Aorta (tissue), 5 donors: ENCODE measurements at regions not wholly inside any gene's neighbourhood (a gene's known extent, or its start where the extent isn't known, plus 50 kb on each side); places are given as distances from the start of the nearest gene placed in this dataset.

Experiments used
- ATAC-seq: fragments of 200-7000 bp; cut with Tn5 transposase; one replicate; pipeline ENCODE4 v1.9.1; 2022; ENCODE audit warnings: moderate library complexity; ENCODE audit not compliant: low FRiP score
- DNase-seq, 2 donors: peaks; one replicate each; pipeline ENCODE4 v3.0.0-alpha.2; 2020
- H3K27ac ChIP-seq, 2 donors: one replicate each; pipeline ENCODE4 v1.5.1; 2013; ENCODE audit warnings: low read length in 2 of 2, mild to moderate bottlenecking in 2 of 2, moderate library complexity in 2 of 2, control low read depth in 1 of 2, inconsistent platforms in 1 of 2, low read depth in 1 of 2
- H3K27me3 ChIP-seq, 2 donors: one replicate each; pipeline ENCODE4 v1.6.1; 2013; ENCODE audit warnings: control low read depth in 1 of 2, low read length in 1 of 2, mild to moderate bottlenecking in 1 of 2, moderate library complexity in 1 of 2; ENCODE audit not compliant: insufficient read depth in 2 of 2, control insufficient read depth in 1 of 2
- H3K36me3 ChIP-seq, 2 donors: one replicate each; pipeline ENCODE4 v1.6.1; 2013; ENCODE audit warnings: control low read depth in 1 of 2, low read length in 1 of 2, mild to moderate bottlenecking in 1 of 2; ENCODE audit not compliant: insufficient read depth in 2 of 2, control insufficient read depth in 1 of 2
- H3K4me1 ChIP-seq, 2 donors: one replicate each; pipeline ENCODE4 v1.6.1; 2013; ENCODE audit warnings: low read length in 2 of 2, control low read depth in 1 of 2, mild to moderate bottlenecking in 1 of 2, moderate library complexity in 1 of 2; ENCODE audit not compliant: insufficient read depth in 2 of 2, control insufficient read depth in 1 of 2
- H3K4me3 ChIP-seq, 2 donors: one replicate each; pipeline ENCODE4 v1.5.1; 2013; ENCODE audit warnings: low read length in 2 of 2, control low read depth in 1 of 2, mild to moderate bottlenecking in 1 of 2
- H3K9me3 ChIP-seq: one replicate; pipeline ENCODE4 v1.6.1; 2013; ENCODE audit warnings: mild to moderate bottlenecking, low read length; ENCODE audit not compliant: control insufficient read depth
- WGBS, 2 donors: extraction: QIAGEN DNeasy Blood & Tissue Kit; methylation state at CpG; one replicate each; pipeline ENCODE4 v1.1.7; 2013; 5-methylcytosine and 5-hydroxymethylcytosine counted together
- intact Hi-C, 2 donors: fragments of 100-400 bp; cut with DNase I; formaldehyde crosslinking; loops; one replicate each; pipeline versions ENCODE4 v1.14.2 to v1.15.0; 2022
- donor health status: healthy with polysubstance abuse.
- donor health status: Bipolar disorder and iron deficiency.
- donor health status: DM: no; HTN: no; CAD: no.
- donor health status: DM: no; HTN: no; CAD: no.
- donor health status: DM: yes; HTN: yes; CAD: no.

GRCh38 chr1:192086644-192087043, 71.6 kb upstream of the RGS18 start:
- Histone ChIP-seq H3K27ac (no peak overlapping the region), H3K9me3 (no peaks in the 10 kb centered on the region), H3K36me3 (no peaks in the 10 kb centered on the region), H3K27me3 (no peaks in the 10 kb centered on the region), H3K4me1 (no peaks in the 10 kb centered on the region), H3K4me3 (no peak overlapping the region)
- intact Hi-C loops = no loop called here
- ATAC-seq (no peak), DNase-seq (no peak)
- 97 to 98% methylated on average over 1 of the region's 1 CpG for WGBS, 2 donors

DNA sequence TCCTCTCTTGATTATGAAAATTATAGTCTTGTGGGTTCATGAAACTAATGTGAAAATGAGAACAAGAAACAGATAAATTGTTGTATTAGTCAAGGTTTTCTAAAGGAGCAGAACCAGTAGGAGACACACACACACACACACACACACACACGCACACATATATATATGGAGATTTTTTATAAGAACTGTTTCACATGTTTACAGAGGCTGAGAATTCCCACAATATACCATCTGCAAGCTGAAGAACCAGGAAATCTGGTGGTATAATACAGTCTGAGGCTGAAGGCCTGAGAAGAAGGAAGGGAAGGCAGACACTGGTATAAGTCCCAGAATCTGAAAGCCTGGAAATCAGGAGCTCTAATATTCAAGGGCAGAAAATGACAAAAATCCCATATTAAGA, 70.9 kb upstream of the RGS18 start:
- DNase-seq (no peak), ATAC-seq (no peak)
- no peaks in the 10 kb centered on the region for H3K36me3 ChIP-seq
- intact Hi-C loops = no loop called here
- no peaks in the 10 kb centered on the region for H3K27me3 ChIP-seq
- no peaks in the 10 kb centered on the region for H3K4me1 ChIP-seq
- H3K27ac ChIP-seq = no peak overlapping the region
- WGBS, 2 donors = 75 to 86% methylated on average over 1 of the region's 1 CpG
- no peak overlapping the region for H3K4me3 ChIP-seq
- H3K9me3 ChIP-seq = no peaks in the 10 kb centered on the region

GRCh38 chr1:192088496-192088895, 69.8 kb upstream of the RGS18 start:
- DNase-seq (no peak), ATAC-seq (no peak)
- no peaks in the 10 kb centered on the region for H3K4me1 ChIP-seq
- intact Hi-C loops = no loop called here
- H3K9me3 ChIP-seq = no peaks in the 10 kb centered on the region
- no peak overlapping the region for H3K27ac ChIP-seq
- H3K27me3 ChIP-seq = no peaks in the 10 kb centered on the region
- no peak overlapping the region for H3K4me3 ChIP-seq
- 20 to 46% methylated on average over 2 of the region's 2 CpGs for WGBS, 2 donors
- H3K36me3 ChIP-seq = no peaks in the 10 kb centered on the region

DNA sequence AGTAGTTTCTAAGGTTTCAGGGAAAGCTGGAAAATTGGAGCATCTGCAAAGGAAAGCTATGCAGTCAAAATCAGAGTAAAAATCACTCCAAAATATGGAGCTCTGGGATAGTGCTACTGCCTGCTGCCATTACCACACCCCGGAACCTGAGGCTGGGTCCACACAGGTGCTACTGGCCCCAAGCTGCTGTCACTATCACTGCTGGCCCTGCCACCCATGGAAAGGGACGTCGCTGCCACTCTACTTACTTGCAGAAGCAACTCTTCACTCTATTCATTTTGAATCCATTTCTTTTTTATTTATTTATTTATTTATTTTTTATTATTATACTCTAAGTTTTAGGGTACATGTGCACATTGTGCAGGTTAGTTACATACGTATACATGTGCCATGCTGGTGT, 60.3 kb upstream of the RGS18 start:
- WGBS, 2 donors = 93 to 100% methylated on average over 3 to 4 of the region's 4 CpGs
- H3K4me3 ChIP-seq = no peak overlapping the region
- H3K27me3 ChIP-seq = no peaks in the 10 kb centered on the region
- ATAC-seq (no peak), DNase-seq (no peak)
- no peaks in the 10 kb centered on the region for H3K9me3 ChIP-seq
- intact Hi-C loops = no loop called here
- H3K27ac ChIP-seq = no peak overlapping the region
- H3K36me3 ChIP-seq = no peaks in the 10 kb centered on the region
- no peaks in the 10 kb centered on the region for H3K4me1 ChIP-seq

- no peak overlapping the region for H3K4me3 ChIP-seq
- no peaks in the 10 kb centered on the region for H3K36me3 ChIP-seq
- H3K4me1 ChIP-seq = no peaks in the 10 kb centered on the region
- no peak for ATAC-seq
- no peak overlapping the region for H3K27ac ChIP-seq
- no peak for DNase-seq
- H3K27me3 ChIP-seq = no peaks in the 10 kb centered on the region
- H3K9me3 ChIP-seq = no peaks in the 10 kb centered on the region
- intact Hi-C loops = no loop called here
Measured at GRCh38 chr1:192099328-192099727, 58.9 kb upstream of the RGS18 start.

- Histone ChIP-seq H3K27me3 (no peaks in the 10 kb centered on the region), H3K27ac (no peak overlapping the region), H3K4me3 (no peak overlapping the region), H3K4me1 (no peaks in the 10 kb centered on the region), H3K36me3 (no peaks in the 10 kb centered on the region), H3K9me3 (no peaks in the 10 kb centered on the region)
- WGBS, 2 donors = 85 to 89% methylated on average over 6 of the region's 6 CpGs
- DNase-seq = no peak
- no peak for ATAC-seq
- intact Hi-C loops = no loop called here
Measured at GRCh38 chr1:192100686-192101468, 57.4 kb upstream of the RGS18 start.

- DNase-seq (no peak), ATAC-seq (no peak)
- intact Hi-C loops = no loop called here
- H3K27ac ChIP-seq = no peak overlapping the region
- H3K4me1 ChIP-seq = no peaks in the 10 kb centered on the region
- no peaks in the 10 kb centered on the region for H3K27me3 ChIP-seq
- H3K4me3 ChIP-seq = no peak overlapping the region
- no peaks in the 10 kb centered on the region for H3K9me3 ChIP-seq
- no peaks in the 10 kb centered on the region for H3K36me3 ChIP-seq
Measured at GRCh38 chr1:192104128-192104527, 54.1 kb upstream of the RGS18 start.

DNA sequence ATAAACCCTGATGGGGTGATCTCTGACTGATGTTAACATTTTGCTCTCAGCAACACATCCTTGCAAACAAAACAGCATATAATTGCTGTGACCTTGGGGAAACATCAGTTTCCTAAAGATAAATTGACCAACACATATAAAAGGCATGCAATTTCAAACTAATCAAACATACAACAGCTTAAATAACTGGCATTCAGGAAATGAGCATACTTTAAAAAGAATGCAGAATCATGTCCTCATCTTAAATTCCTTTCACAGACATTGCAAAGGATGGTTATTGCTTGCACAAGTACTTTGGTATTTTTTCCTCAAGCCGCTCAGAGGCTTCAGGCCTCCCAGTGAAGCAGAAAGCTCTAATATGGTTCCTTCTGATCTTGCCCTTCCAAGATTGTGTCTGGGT, 53.4 kb upstream of the RGS18 start:
- Histone ChIP-seq H3K27me3 (no peaks in the 10 kb centered on the region), H3K36me3 (no peaks in the 10 kb centered on the region), H3K9me3 (no peaks in the 10 kb centered on the region), H3K4me1 (no peaks in the 10 kb centered on the region), H3K27ac (no peak overlapping the region), H3K4me3 (no peak overlapping the region)
- WGBS, 2 donors = 84 to 88% methylated on average over 1 of the region's 1 CpG
- DNase-seq (no peak), ATAC-seq (no peak)
- intact Hi-C loops = no loop called here

DNA sequence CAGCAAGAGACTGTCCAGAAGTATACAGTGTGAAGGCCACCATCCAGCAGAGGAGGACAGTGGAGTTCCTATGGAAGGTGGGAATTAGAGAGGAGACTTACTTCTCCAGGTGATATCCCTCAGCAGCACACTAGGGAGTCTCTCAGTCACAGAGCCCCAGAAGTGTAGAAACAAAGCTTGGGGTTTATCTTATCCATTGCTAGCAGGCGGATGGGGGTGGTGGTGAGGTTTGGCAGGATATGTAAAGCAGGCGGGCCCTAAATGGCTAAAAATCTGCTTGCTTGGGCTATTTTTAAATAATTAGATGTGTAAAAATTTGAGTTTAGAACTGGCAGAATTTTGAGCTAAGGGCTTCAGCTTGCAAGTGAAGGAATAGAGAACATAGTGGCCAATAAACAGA, 50.1 kb upstream of the RGS18 start:
- intact Hi-C loops = no loop called here
- H3K4me3 ChIP-seq = no peak overlapping the region
- H3K4me1 ChIP-seq = no peaks in the 10 kb centered on the region
- WGBS, 2 donors = 38 to 52% methylated on average over 2 of the region's 2 CpGs
- ATAC-seq (no peak), DNase-seq (no peak)
- no peaks in the 10 kb centered on the region for H3K27me3 ChIP-seq
- no peak overlapping the region for H3K27ac ChIP-seq
- no peaks in the 10 kb centered on the region for H3K36me3 ChIP-seq
- H3K9me3 ChIP-seq = no peaks in the 10 kb centered on the region
